PC-3 (cell line): ENCODE measurements at regions not wholly inside any gene's neighbourhood (a gene's known extent, or its start where the extent isn't known, plus 50 kb on each side); places are given as distances from the start of the nearest gene placed in this dataset.

Experiments
- ATAC-seq: fragments of 200-7000 bp; cut with Tn5 transposase; 2 replicates; pipeline ENCODE4 v1.9.1; 2020; ENCODE audit warnings: mild to moderate bottlenecking, moderate library complexity
- BruUV-seq: library from RNA; stranded (reverse); fragments of 400-500 nt; replicated peaks from 2 replicates; lab custom pipeline; 2021; lab: Mats Ljungman, UMichigan
- CTCF ChIA-PET: fragments of 300-600 bp; sonication (Branson Sonifier 250); formaldehyde crosslinking; loops from one replicate; lab custom pipeline; 2022; ENCODE audit warnings: antibody characterized with exemption; lab: Charles Lee
- POLR2A ChIA-PET: fragments of 300-600 bp; sonication (Branson Sonifier 250); formaldehyde crosslinking; loops from one replicate; lab custom pipeline; 2022; ENCODE audit warnings: antibody characterized with exemption; ENCODE audit not compliant: unreplicated experiment; lab: Charles Lee
- DNase-seq: peaks from one replicate; pipeline ENCODE4 v3.0.0-alpha.2; 2015
- H2AFZ ChIP-seq: fragments of 300-600 bp; sonication (generic); 2 replicates; pipeline ENCODE4 v1.6.0; 2016; ENCODE audit warnings: antibody characterized with exemption, low read length
- H3F3A ChIP-seq: fragments of 300-600 bp; sonication (generic); one replicate; pipeline ENCODE4 v1.6.0; 2017; ENCODE audit warnings: antibody characterized with exemption, low read length, control low read depth, mild to moderate bottlenecking; ENCODE audit not compliant: unreplicated experiment
- H3K27ac ChIP-seq: fragments of 300-600 bp; sonication (generic); 2 replicates; pipeline ENCODE4 v1.5.1; 2016; ENCODE audit warnings: mild to moderate bottlenecking, low read length
- H3K27me3 ChIP-seq: fragments of 300-600 bp; sonication (generic); 2 replicates; pipeline ENCODE4 v1.6.1; 2016; ENCODE audit warnings: low read length, mixed read lengths
- H3K36me3 ChIP-seq: fragments of 300-600 bp; sonication (generic); 2 replicates; pipeline ENCODE4 v1.6.1; 2016; ENCODE audit warnings: low read depth, mixed run types, low read length, mixed read lengths
- H3K4me1 ChIP-seq: fragments of 300-600 bp; sonication (generic); 2 replicates; pipeline ENCODE4 v1.5.1; 2016; ENCODE audit warnings: low read length; ENCODE audit not compliant: insufficient read depth
- H3K4me2 ChIP-seq: fragments of 300-600 bp; sonication (generic); 2 replicates; pipeline ENCODE4 v1.6.0; 2016; ENCODE audit warnings: low read length
- H3K4me3 ChIP-seq: fragments of 300-600 bp; sonication (generic); 2 replicates; pipeline ENCODE4 v1.5.1; 2016; ENCODE audit warnings: mild to moderate bottlenecking, low read length, mixed read lengths
- H3K79me2 ChIP-seq: fragments of 300-600 bp; sonication (generic); 2 replicates; pipeline ENCODE4 v1.6.1; 2017; ENCODE audit warnings: low read length, mixed read lengths
- H3K9ac ChIP-seq: fragments of 300-600 bp; sonication (generic); 2 replicates; pipeline ENCODE4 v1.6.0; 2016; ENCODE audit warnings: mild to moderate bottlenecking, low read length
- H3K9me2 ChIP-seq: fragments of 300-600 bp; sonication (generic); replicated peaks from 2 replicates; pipeline ENCODE4 v1.6.1; 2016; ENCODE audit warnings: mixed run types, low read length, mixed read lengths
- H3K9me3 ChIP-seq: fragments of 300-600 bp; sonication (generic); 2 replicates; pipeline ENCODE4 v1.6.1; 2016; ENCODE audit warnings: low read length, mixed read lengths
- H4K20me1 ChIP-seq: fragments of 300-600 bp; sonication (generic); 2 replicates; pipeline ENCODE4 v1.6.1; 2016; ENCODE audit warnings: low read length, mixed read lengths
- CTCF ChIP-seq: fragments of 300-600 bp; sonication (generic); conservative IDR thresholded peaks from 2 replicates; pipeline ENCODE4 v1.5.1; 2017; ENCODE audit warnings: antibody characterized with exemption, low read depth, mild to moderate bottlenecking, low read length
- EZH2 ChIP-seq: fragments of 300-600 bp; sonication (generic); IDR thresholded peaks from one replicate; pipeline ENCODE4 v1.6.1; 2017; ENCODE audit warnings: antibody characterized with exemption, mild to moderate bottlenecking, low read length; ENCODE audit not compliant: unreplicated experiment
- EZH2phosphoT487 ChIP-seq: fragments of 300-600 bp; sonication (generic); IDR thresholded peaks from 2 replicates; pipeline ENCODE4 v1.6.1; 2018; ENCODE audit warnings: mild to moderate bottlenecking, antibody characterized with exemption, low read length, borderline replicate concordance
- intact Hi-C: fragments of 100-400 bp; cut with micrococcal nuclease; formaldehyde crosslinking; loops from 2 replicates; pipeline ENCODE4 v1.9.0; 2023

- CTCF ChIA-PET: no interaction called here
- H3K4me2 ChIP-seq: no peak overlapping the region
- DNase-seq (no peak), ATAC-seq (no peak)
- H3K4me3 ChIP-seq: no peak overlapping the region
- H3K4me1 ChIP-seq: no peaks in the 10 kb centered on the region
- no peak overlapping the region for H3K9ac ChIP-seq
- no TSS peak for BruUV-seq
- H4K20me1 ChIP-seq: no peaks in the 10 kb centered on the region
- TF ChIP-seq EZH2phosphoT487 (no peak), EZH2 (no peak), CTCF (no peak)
- H3K9me2 ChIP-seq: no peaks in the 10 kb centered on the region
- no peaks in the 10 kb centered on the region for H3K79me2 ChIP-seq
- POLR2A ChIA-PET: no interaction called here
- H3K9me3 ChIP-seq: no peaks in the 10 kb centered on the region
- no peaks in the 10 kb centered on the region for H3K36me3 ChIP-seq
- H3K27ac ChIP-seq: no peak overlapping the region
- no peak overlapping the region for H2AFZ ChIP-seq
- intact Hi-C loops: no loop called here
- H3F3A ChIP-seq: no peaks in the 10 kb centered on the region
- H3K27me3 ChIP-seq: peaks cover 10% of the 10 kb centered on the region; the same call in 1 of the 2 replicates
These were observed 170.8 kb downstream of the ABCA8 start for GRCh38 chr17:68784431-68784830.

GRCh38 chr17:68783861-68784260, 171.3 kb downstream of the ABCA8 start:
- no peaks in the 10 kb centered on the region for H3K79me2 ChIP-seq
- H3K9me3 ChIP-seq: no peaks in the 10 kb centered on the region
- peak; percentile 25 for DNase-seq
- no peak overlapping the region for H3K4me3 ChIP-seq
- peaks cover 10% of the 10 kb centered on the region; the same call in 1 of the 2 replicates for H3K27me3 ChIP-seq
- no peak overlapping the region for H3K9ac ChIP-seq
- H3K4me2 ChIP-seq: no peak overlapping the region
- H3F3A ChIP-seq: no peaks in the 10 kb centered on the region
- POLR2A ChIA-PET: no interaction called here
- CTCF ChIA-PET: no interaction called here
- no peaks in the 10 kb centered on the region for H3K9me2 ChIP-seq
- no peak for ATAC-seq
- TF ChIP-seq EZH2phosphoT487: no peak
- TF ChIP-seq CTCF: no peak
- no peak for TF ChIP-seq EZH2
- no peak overlapping the region for H3K27ac ChIP-seq
- BruUV-seq: no TSS peak
- H2AFZ ChIP-seq: no peak overlapping the region
- intact Hi-C loops: no loop called here
- no peaks in the 10 kb centered on the region for H3K36me3 ChIP-seq
- H4K20me1 ChIP-seq: no peaks in the 10 kb centered on the region
- no peaks in the 10 kb centered on the region for H3K4me1 ChIP-seq

GRCh38 chr17:68782789-68783188, 172.4 kb downstream of the ABCA8 start:
- no peak overlapping the region for H2AFZ ChIP-seq
- no peak overlapping the region for H3K9ac ChIP-seq
- no peak for ATAC-seq
- intact Hi-C loops: no loop called here
- no peaks in the 10 kb centered on the region for H3F3A ChIP-seq
- no peak overlapping the region for H3K27ac ChIP-seq
- no peaks in the 10 kb centered on the region for H4K20me1 ChIP-seq
- POLR2A ChIA-PET: no interaction called here
- TF ChIP-seq EZH2phosphoT487 (no peak), EZH2 (no peak), CTCF (no peak)
- BruUV-seq: no TSS peak
- no peak overlapping the region for H3K4me3 ChIP-seq
- H3K36me3 ChIP-seq: no peaks in the 10 kb centered on the region
- no peak for DNase-seq
- peaks cover 10% of the 10 kb centered on the region; the same call in 1 of the 2 replicates for H3K27me3 ChIP-seq
- H3K4me2 ChIP-seq: no peak overlapping the region
- CTCF ChIA-PET: no interaction called here
- no peaks in the 10 kb centered on the region for H3K4me1 ChIP-seq
- H3K9me2 ChIP-seq: no peaks in the 10 kb centered on the region
- H3K79me2 ChIP-seq: no peaks in the 10 kb centered on the region
- H3K9me3 ChIP-seq: no peaks in the 10 kb centered on the region
